Breast epithelium (tissue), 4 donors: ENCODE measurements at regions not wholly inside any gene's neighbourhood (a gene's known extent, or its start where the extent isn't known, plus 50 kb on each side); places are given as distances from the start of the nearest gene placed in this dataset.

Experiments used
- DNase-seq, 2 donors: peaks; one replicate each; pipeline ENCODE4 v3.0.0-alpha.2; 2019; ENCODE audit warnings: low spot score in 2 of 2
- H3K27ac ChIP-seq, 2 donors: fragments of 200-600 bp; sonication (generic) in 1 of 2; one replicate each; pipeline ENCODE4 v1.5.1; 2016 to 2019; ENCODE audit warnings: mild to moderate bottlenecking in 1 of 2
- H3K27me3 ChIP-seq, 2 donors: fragments of 200-600 bp; sonication (generic) in 1 of 2; one replicate each; pipeline versions ENCODE4 v1.5.1 to v1.6.0; 2017 to 2019; ENCODE audit warnings: control low read depth in 1 of 2, mild to moderate bottlenecking in 1 of 2
- H3K36me3 ChIP-seq: fragments of 200-600 bp; one replicate; pipeline ENCODE4 v1.5.1; 2019
- H3K4me1 ChIP-seq, 2 donors: fragments of 200-600 bp; sonication (generic); one replicate each; pipeline ENCODE4 v1.5.1; 2016 to 2019; ENCODE audit warnings: control low read depth in 1 of 2
- H3K4me3 ChIP-seq, 3 donors: fragments of 200-600 bp; sonication (generic); 1 replicate in 2 of 3; 2 replicates in 1 of 3; pipeline ENCODE4 v1.5.1; 2016 to 2019; ENCODE audit warnings: mild to moderate bottlenecking in 3 of 3, moderate library complexity in 2 of 3
- H3K9me3 ChIP-seq, 2 donors: fragments of 200-600 bp; sonication (generic) in 1 of 2; one replicate each; pipeline ENCODE4 v1.5.1; 2016 to 2019; ENCODE audit warnings: control low read depth in 1 of 2
- CTCF ChIP-seq, 3 donors: fragments of 450-650 bp; IDR thresholded peaks; one replicate each; pipeline ENCODE4 v1.5.1; 2016 to 2017; ENCODE audit warnings: antibody characterized with exemption in 3 of 3, mild to moderate bottlenecking in 3 of 3, moderate library complexity in 3 of 3
- POLR2A ChIP-seq: fragments of 450-650 bp; IDR thresholded peaks from one replicate; pipeline ENCODE4 v1.6.1; 2016; ENCODE audit warnings: antibody characterized with exemption, mild to moderate bottlenecking, moderate library complexity
- POLR2AphosphoS5 ChIP-seq, 3 donors: sonication (generic); formaldehyde crosslinking; IDR thresholded peaks; one replicate each; pipeline ENCODE4 v1.6.1; 2017; ENCODE audit warnings: antibody characterized with exemption in 3 of 3
- intact Hi-C: fragments of 100-400 bp; cut with DNase I; formaldehyde crosslinking; loops from one replicate; pipeline ENCODE4 v1.15.1; 2023; ENCODE audit warnings: low total_unique reads

GRCh38 chr15:36218991-36219390, 360.4 kb upstream of the CDIN1 start:
- Histone ChIP-seq H3K4me3 (no peak overlapping the region), H3K9me3 (peaks cover 4 to 10% of the 10 kb centered on the region in 2 donors), H3K27me3 (no peaks in the 10 kb centered on the region), H3K36me3 (no peaks in the 10 kb centered on the region), H3K4me1 (no peaks in the 10 kb centered on the region), H3K27ac (no peak overlapping the region)
- DNase-seq = no peak
- intact Hi-C loops = no loop called here
- TF ChIP-seq POLR2AphosphoS5 (IDR thresholded peaks at IDR 0.05) (no peak), CTCF (IDR thresholded peaks at IDR 0.05) (no peak), POLR2A (no peak)

- Histone ChIP-seq H3K27ac (no peak overlapping the region), H3K4me1 (no peaks in the 10 kb centered on the region), H3K4me3 (no peak overlapping the region), H3K9me3 (peaks cover 4 to 10% of the 10 kb centered on the region in 2 donors), H3K27me3 (no peaks in the 10 kb centered on the region), H3K36me3 (no peaks in the 10 kb centered on the region)
- TF ChIP-seq CTCF (IDR thresholded peaks at IDR 0.05) (no peak), POLR2AphosphoS5 (IDR thresholded peaks at IDR 0.05) (no peak), POLR2A (no peak)
- intact Hi-C loops = no loop called here
- DNase-seq = no peak
These were observed 357.4 kb upstream of the CDIN1 start for GRCh38 chr15:36221992-36222391.

- H3K4me1 ChIP-seq = no peaks in the 10 kb centered on the region
- no peak overlapping the region for H3K4me3 ChIP-seq
- intact Hi-C loops = no loop called here
- H3K9me3 ChIP-seq = no peaks in the 10 kb centered on the region
- no peaks in the 10 kb centered on the region for H3K36me3 ChIP-seq
- no peak overlapping the region for H3K27ac ChIP-seq
- no peak for TF ChIP-seq CTCF (IDR thresholded peaks at IDR 0.05)
- TF ChIP-seq POLR2A = no peak
- no peak for TF ChIP-seq POLR2AphosphoS5 (IDR thresholded peaks at IDR 0.05)
- no peak for DNase-seq
- no peaks in the 10 kb centered on the region for H3K27me3 ChIP-seq
These were observed 348.6 kb upstream of the CDIN1 start for GRCh38 chr15:36230776-36231175.

GRCh38 chr15:36232491-36232890, 346.9 kb upstream of the CDIN1 start:
- Histone ChIP-seq H3K9me3 (no peaks in the 10 kb centered on the region), H3K36me3 (no peaks in the 10 kb centered on the region), H3K27ac (no peak overlapping the region), H3K27me3 (no peaks in the 10 kb centered on the region), H3K4me1 (no peaks in the 10 kb centered on the region), H3K4me3 (no peak overlapping the region)
- no peak for DNase-seq
- intact Hi-C loops = no loop called here
- TF ChIP-seq POLR2A = no peak
- TF ChIP-seq CTCF (IDR thresholded peaks at IDR 0.05) = no peak
- TF ChIP-seq POLR2AphosphoS5 (IDR thresholded peaks at IDR 0.05) = no peak

- no peaks in the 10 kb centered on the region for H3K27me3 ChIP-seq
- H3K9me3 ChIP-seq = no peaks in the 10 kb centered on the region
- intact Hi-C loops = no loop called here
- no peak overlapping the region for H3K27ac ChIP-seq
- no peaks in the 10 kb centered on the region for H3K4me1 ChIP-seq
- TF ChIP-seq CTCF (IDR thresholded peaks at IDR 0.05) = no peak
- no peak for TF ChIP-seq POLR2A
- no peak for TF ChIP-seq POLR2AphosphoS5 (IDR thresholded peaks at IDR 0.05)
- H3K36me3 ChIP-seq = no peaks in the 10 kb centered on the region
- no peak overlapping the region for H3K4me3 ChIP-seq
- DNase-seq = no peak
These were observed 344.7 kb upstream of the CDIN1 start for GRCh38 chr15:36234743-36235142.
